Stomach (tissue), 4 donors: ENCODE measurements at regions not wholly inside any gene's neighbourhood (a gene's known extent, or its start where the extent isn't known, plus 50 kb on each side); places are given as distances from the start of the nearest gene placed in this dataset.

Experiments used
- CTCF ChIP-seq, 7 experiments: fragments of 450-650 bp in 4 of 7; fragments of 200-600 bp in 3 of 7; sonication (generic) in 3 of 7; IDR thresholded peaks; one replicate each; pipeline ENCODE4 v1.5.1; 2016 to 2019; ENCODE audit warnings: antibody characterized with exemption in 7 of 7, control low read depth in 2 of 7, mild to moderate bottlenecking in 1 of 7
- POLR2A ChIP-seq, 4 donors: fragments of 450-650 bp; IDR thresholded peaks; one replicate each; pipeline ENCODE4 v1.6.1; 2016; ENCODE audit warnings: antibody characterized with exemption in 4 of 4, control low read depth in 2 of 4, mild to moderate bottlenecking in 1 of 4, moderate library complexity in 1 of 4

- TF ChIP-seq POLR2A (IDR thresholded peaks at IDR 0.05) (no peak), CTCF (IDR thresholded peaks at IDR 0.05) (no peak)
Measured at GRCh38 chr9:15086156-15086763, 176.0 kb upstream of the FREM1 start.
